Activated CD4-positive, alpha-beta T cell treated with anti-CD3 and anti-CD28 coated beads for 48 hours (primary cell): ENCODE measurements at regions not wholly inside any gene's neighbourhood (a gene's known extent, or its start where the extent isn't known, plus 50 kb on each side); places are given as distances from the start of the nearest gene placed in this dataset.
"Not testable (repeated sequence)": the region's sequence is repeated elsewhere in the genome, so short reads cannot be mapped to it uniquely, and the experiment has no call there.

ENCODE experiments used
- DNase-seq: peaks from one replicate; pipeline ENCODE4 v3.0.0-alpha.2; 2020

DNA sequence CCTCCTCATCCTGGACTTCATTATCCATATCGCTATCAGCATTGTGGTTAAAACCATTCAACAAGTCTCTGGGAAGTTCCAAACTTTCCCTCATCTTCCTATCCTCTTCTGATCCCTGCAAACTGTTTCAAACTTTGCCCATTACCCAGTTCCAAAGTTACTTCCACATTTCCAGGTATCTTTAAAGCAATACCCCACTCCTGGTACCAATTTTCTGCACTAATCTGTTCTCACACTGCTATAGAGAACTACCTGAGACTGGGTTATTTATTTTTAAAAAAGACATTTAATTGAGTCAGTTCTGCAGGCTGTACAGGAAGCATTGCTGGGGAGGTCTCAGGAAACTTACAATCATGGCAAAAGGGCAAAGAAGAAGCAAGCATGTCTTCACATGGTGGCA is 147.3 kb downstream of the ARL4A start:
- DNase-seq = no peak

DNA sequence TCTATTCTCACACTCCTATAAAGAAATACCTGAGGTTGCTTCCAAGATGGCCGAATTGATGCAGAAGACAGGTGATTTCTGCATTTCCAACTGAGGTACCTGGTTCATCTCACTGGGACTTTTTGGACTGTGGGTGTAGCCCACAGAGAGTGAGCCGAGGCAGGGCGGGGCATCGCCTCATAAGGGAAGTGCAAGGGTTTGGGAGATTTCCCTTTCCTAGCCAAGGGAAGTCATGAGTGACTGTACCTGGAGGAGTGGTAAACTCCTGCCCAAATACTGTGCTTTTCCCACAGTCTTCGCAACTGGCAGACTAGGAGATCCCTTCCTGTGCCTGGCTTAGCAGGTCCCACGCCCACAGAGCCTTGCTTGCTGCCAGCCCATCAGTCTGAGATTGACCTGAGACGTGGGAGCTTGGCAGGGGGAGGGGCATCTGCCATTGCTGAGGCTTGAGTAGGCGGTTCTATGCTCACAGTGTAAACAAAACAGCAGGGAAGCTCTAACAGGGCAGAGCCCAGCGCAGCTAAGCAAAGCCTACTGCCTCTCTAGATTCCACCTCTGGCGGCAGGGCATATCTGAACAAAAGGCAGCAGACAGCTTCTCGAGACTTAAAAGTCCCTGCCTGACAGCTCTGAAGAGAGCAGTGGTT is 152.2 kb downstream of the ARL4A start:
- DNase-seq = no peak

DNA sequence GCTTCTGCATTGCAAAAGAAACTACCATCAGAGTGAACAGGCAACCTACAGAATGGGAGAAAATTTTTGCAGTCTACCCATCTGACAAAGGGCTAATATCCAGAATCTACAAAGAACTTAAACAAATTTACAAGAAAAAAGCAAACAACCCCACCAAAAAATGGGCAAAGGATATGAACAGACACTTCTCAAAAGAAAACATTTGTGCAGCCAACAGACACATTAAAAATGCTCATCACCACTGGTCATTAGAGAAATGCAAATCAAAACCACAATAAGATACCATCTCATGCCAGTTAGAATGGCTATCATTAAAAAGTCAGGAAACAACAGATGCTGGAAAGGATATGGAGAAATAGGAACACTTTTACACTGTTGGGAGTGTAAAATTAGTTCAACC is 157.3 kb downstream of the ARL4A start:
- not testable (repeated sequence) for DNase-seq

DNA sequence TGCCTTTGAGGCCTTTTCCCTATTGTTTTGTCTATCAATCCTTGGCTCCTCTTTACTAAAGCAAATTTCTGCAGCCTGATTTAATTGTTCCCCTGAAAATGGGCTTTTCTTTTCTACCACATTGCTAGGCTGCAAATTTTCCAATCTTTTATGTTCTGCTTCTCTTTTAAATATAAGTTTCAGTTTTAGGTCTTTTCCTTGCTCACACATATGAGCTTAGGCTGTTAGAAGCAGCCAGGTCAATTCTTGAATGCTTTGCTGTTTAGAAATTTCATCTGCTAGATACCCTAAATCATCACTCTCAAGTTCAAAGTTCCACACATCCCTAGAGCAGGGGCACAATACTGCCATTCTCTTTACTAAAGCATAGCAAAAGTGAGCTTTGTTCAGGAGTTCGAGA is 159.6 kb downstream of the ARL4A start:
- no peak for DNase-seq

DNA sequence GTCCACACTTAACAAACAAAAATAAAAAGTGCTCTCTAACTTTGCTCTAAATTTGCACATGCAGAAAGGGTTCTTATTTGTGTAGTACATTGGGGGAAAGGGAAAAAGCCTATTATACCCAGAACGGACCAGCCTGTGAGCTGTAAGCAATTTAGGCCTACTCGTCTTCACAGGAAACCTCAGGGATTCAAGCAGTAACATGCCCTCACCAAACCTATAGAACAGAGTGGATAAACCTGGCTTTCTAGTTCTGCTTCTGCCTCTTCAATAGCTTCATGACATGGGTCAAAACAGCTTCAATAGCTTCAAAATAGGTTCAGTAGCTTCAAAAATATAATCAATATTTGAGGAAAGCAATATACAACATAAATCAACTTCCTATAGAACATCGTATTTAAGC is 163.7 kb downstream of the ARL4A start:
- no peak for DNase-seq

DNA sequence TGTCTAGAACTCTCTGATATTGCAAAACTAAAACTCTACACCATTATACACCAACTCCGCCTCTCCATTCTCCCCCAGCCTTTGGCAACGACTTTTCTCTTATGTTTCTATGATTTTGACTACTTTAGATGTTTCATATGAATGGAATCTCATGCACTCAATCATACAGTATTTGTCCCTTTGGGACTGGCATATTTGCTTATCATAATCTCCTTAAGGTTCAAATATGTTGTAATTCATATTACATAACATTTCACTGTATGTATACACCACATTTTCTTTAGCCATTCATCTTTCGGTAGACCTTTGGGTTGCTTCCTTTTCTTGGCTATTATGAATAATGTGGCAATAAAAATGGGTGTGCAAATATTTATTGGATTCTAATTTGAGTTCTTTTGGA is 164.4 kb downstream of the ARL4A start:
- DNase-seq = no peak

DNA sequence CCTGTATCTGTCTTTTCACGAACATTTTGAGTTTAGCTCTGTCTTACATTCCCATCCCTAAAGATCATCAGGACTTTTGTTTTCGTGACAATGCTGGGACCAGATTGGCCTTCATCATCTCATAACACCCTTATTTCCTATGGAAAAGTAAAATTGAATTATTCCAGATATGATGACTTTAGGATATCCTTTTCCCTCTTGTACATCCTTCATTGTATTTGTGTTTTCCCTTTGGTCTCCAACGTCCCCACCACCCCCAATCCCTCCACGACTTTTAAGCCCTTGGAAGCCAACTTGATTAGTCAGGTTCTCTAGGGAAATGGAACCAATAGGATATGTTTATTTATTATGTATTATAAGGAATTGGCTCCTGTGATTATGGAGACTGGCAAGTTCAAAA is 167.6 kb downstream of the ARL4A start:
- no peak for DNase-seq

DNA sequence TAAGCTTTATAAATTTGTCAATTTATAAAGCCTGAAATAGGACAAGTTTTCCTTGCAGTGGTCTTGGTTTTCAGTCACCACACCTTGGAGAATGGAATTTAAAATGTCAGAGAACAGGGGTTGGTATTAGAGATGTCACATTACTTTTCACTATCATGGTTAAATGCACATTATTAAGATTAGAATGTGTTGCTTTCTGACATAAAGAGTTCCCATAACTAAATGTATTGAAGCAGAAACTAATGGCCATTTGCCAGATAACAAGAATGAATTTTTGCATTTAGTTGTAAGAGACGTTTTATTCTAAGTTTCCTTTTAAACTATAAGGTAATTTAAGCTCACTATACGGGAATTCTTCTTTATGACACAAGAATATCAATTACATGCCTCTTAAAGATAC is 172.3 kb downstream of the ARL4A start:
- no peak for DNase-seq

DNA sequence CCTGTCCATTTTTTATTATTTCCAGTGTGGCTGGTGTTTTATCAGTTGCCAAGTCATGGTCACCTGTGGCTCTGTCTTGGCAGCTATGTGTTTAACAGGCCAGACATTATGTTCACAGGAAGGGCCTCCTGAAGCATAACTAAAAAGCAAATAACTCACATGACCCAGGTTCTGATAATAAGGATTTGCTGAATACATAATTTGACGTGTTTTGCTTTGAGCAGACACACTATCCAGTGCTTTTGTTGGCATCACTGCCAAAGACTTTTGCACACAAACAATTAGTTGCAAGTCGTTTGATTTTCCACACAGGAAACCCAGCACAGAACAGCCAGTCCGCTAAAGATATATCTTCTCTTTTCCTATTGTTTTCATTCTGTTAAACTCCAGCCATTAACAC is 173.6 kb downstream of the ARL4A start:
- no peak for DNase-seq

DNA sequence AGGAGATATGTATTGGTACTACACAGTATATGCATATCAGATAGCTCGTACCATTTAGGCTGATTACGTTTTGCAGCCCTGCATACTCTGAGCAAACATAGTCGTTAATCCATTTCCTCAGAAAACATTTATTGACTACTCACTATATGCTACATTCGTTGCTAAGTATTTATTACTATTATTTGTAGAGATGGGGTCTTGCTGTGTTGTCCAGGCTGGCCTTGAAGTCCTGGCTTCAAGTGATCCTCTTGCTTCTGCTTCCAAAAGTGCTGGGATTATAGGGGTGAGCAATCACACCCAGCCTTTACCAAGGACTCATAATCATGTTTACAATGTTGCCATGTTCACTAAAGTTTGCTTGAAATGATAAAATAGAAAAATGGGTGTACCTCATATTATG is 174.7 kb downstream of the ARL4A start:
- no peak for DNase-seq

DNA sequence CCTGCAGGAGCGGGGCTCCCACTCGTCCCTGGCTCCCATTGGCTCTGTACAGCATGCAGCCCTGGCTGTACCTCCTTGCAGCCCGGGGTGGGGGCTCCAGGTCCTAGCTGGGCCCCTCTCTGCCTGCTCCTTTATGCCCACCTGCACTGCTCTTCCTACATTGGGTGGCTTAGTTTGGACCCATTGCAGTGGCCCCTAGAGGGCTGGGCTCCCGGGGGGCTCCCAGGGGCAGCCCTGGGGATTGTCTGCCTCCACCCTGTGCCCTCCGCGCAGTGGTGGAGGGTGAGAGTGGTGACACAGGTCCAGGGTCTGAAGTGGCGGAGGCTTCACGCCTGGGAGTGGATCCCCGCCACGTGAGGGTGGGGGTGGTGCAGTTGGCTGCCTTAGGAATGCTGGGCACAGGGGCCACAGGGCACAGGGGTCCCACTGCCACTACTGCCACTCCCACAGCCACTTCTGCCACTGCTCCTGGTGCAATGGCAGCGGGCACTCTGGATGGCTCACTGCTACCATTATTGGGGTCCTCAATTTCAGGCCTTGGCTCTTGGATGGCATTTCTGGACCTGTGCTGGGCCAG is 177.1 kb downstream of the ARL4A start:
- DNase-seq = no peak

DNA sequence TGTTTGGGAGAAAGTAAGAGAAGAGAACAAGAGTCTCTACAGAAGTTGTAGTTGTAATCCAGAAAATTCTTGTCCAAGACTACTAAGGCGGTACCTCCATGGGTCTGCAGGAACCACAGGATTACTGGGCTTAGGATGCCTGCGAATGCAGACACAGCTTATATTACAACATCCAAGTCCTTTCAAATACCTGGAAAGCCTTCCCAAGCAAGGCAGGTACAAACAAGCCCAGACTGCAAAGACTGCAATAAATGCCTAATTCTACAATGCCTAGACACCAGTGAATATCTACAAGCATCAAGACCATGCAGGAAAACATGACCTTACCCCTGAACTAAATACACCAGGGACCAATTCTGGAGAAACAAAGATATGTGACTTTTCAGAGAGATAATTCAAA is 178.2 kb downstream of the ARL4A start:
- no peak for DNase-seq

DNA sequence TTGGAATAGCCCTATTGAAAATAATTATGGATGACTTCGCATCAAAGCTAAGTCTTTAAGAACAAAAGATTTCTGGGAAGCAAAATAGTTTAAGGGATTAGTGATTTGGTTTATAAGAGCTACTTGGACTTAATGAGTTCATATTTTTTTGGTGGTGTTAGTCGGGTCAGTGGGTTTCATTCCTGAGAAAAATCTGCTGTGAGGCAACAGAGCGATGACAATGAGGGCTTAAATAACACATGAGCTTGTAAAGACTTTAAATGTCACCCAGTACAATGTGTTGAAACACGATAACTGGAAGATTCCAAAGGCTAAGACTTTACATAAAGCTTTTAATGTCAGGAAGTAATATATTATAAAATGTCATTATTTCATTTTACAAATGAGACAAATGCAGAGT is 178.8 kb downstream of the ARL4A start:
- no peak for DNase-seq

DNA sequence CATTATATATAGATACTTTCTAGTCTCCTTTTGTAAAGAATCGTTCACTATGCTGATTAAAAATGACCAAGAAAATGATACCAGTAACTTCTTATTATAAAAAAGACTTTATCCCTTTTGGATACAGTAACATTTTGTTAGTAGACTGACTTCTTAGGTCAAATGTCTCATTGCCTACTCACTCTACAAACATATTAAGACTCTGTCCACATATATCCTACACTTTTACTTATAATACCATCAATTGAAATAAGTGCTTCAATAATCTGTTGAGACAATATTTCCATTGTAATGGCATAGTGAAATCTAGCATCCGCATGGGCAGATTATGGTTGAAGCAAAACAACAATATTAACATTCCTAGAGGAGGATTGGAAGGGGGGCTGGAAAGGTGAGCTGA is 180.6 kb downstream of the ARL4A start:
- no peak for DNase-seq

DNA sequence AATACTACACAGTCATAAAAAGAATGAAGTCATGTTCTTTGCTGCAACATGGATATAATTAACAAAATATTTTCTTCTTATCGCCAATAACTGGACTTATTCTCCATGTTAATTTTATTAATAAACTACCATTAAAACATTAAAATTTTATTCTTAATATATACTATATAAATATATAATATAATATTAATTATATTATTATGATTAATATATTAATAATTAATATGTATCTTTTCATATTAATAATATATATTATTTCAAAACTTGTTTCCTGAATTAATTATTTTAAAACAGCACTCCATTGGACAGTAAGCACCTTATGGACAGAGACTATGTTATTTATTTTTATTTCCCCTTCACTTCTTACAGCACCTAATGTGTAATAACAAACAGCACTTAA is 182.8 kb downstream of the ARL4A start:
- DNase-seq = no peak

DNA sequence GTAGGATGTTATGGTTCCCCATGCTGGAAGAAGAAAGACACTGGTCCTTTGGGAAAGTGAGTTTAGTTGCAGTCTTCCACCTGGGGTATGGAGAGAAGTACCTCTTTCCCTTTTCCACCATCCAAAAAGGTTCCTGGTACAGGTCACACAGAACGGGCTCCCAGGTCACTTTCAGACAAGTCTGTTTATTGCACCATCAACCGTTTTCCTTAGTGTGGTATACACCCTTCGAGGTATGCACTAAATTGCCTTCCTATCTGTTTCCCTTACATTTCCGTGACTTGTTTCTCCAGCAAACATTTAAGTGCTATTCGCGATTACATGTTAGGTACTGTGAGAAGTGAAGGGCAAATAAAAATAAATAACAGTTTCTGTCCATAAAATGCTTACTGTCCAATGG is 185.1 kb downstream of the ARL4A start:
- DNase-seq = no peak

DNA sequence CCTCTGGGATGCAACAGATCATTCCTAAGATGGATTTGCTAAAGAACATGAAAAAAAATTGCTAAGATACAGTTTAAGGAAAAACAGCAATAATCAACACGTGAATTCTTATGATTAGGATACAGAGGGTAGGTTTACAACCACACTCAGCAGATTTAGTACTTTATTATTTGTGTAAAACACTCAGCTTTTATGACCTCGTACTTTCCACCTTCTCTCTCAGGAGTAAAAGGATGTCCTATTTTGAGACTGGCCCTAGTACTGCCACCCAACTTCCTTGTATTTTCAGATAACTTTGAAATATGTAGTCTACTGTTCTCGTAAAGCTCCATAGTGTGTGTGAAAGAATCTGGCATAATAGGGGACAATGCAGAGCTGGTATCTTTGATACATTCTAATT is 186.1 kb downstream of the ARL4A start:
- no peak for DNase-seq

DNA sequence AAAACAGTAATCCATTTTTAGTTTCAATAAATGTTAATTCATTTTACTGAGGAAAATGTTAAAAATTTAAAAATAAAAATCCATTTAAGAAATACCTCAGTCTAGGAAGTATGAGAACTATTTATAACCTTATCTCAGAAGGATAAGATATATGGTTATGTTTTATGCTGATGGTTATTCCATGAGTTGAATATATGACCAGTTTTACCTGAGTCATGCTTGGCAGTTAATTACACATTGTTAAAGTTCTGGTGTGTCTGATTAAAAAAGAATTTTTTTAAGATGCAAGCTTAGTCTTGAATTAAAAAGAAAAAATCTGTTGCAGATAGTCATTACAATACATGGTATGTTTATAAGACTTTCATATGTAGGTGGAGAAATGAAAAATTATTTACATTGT is 191.7 kb downstream of the ARL4A start:
- no peak for DNase-seq

DNA sequence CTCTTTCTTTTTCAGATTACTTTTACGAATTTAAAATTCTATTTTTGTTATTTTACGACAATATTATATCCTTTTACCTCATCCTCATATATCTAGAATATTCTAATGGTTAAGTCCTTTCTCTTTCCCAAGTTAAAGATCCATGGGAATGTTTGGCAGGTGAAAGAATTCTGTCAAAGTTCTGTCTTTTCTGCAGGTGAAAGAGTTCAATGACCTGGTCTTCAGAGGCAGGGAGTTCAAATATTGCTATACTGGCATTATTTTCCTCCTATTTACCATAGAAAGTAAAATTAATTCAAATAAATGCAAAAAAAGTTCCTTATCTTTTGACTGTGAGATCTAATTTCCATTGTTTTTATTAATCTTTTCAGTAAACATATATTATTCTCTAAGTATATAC is 194.3 kb downstream of the ARL4A start:
- no peak for DNase-seq

DNA sequence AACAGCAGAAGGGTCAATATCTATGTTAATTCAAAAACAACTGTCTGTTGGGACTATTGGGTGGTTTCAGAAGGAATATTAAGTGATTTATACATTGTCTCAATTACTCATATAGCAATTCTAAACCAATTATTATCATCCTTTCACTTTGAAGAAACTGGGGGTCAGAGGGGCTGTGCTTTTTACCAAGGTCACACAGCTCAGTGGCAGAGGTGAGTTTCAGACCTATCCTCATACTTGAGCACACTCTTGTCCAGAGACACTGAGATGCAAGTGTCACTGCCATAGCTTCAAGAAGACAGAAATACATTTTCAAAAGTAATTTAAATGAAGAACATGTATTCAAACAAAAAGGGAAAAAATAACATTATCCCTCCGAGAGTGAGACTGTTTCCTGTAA is 195.3 kb downstream of the ARL4A start:
- DNase-seq = no peak

DNA sequence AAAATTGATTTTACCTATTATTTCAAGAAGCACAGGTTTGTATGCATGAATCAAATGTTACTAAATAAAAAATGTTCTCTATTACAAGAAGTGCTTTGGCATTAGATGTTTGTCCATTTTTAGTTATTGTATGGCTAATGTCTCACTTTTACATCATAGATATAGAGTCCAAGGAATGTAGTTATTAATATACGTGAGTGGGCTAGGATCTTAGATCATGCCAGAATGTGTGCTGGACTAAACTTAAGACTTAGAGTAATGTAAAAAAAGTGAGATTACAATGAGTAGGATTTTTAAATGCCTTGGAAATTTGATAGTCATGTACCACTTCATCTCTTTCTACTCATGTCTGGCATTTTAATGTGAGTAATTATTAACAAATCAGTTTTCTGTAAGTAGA is 196.6 kb downstream of the ARL4A start:
- DNase-seq = no peak

DNA sequence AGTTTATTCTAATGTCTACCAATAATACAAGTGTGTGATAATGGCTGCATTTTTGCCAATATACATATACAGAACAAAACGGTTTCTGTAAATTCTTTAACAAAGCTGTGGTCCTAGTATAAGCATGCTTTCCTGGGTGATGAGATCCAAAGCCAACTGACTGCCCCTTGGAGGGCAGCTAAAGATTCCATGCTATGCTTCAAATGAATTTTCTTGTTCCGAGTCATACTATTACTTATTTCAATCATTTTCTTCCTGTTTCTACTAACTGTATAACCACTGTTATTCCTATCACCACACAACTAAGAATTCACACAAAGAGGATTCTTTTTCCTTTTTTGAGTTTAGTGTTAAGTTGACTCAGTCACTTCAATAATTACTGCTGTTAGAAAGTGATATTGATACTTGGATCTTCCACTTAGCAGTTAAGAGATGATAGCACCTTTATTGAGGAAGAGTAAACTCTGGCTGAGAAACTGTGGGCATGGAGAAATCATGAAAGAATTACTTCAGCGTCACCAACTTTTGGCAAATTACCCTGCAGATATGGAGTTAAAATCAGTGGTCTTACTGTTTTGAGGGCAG is 197.5 kb downstream of the ARL4A start:
- DNase-seq = no peak

DNA sequence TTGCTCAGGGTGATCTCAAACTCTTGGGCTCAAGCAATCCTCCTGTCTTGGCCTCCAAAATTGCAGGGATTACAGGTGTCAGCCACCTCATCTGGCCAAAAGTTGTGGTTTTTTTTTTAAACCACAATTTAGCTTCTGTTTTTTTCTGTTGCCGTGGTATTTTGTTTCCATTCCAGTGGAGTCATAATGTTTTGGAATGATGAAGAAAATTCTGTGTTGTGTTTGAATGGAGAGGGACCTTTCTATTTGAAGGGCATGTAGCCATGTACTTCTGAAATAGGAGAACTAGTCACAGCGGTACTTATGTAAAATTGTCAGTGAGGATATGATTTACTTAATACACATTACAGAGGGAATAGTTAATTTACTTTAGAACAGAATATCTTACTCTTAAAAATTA is 201.3 kb downstream of the ARL4A start:
- DNase-seq = no peak

DNA sequence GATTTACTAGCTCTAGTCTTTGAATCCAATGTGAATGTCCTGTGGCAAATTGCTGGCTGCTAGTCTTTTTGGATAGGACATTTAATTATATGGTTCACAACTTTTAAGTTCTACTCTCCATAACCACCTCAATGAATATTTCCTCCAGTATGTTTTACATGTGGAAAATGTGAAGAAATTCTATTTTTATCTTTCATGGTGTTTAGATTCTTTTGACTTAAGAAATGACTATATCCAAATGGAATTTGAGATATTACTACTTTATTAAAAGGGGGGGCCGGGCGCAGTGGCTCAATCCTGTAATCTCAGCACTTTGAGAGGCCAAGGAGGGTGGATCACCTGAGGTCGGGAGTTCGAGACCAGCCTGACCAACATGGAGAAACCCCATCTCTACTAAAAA is 202.0 kb downstream of the ARL4A start:
- DNase-seq = no peak

DNA sequence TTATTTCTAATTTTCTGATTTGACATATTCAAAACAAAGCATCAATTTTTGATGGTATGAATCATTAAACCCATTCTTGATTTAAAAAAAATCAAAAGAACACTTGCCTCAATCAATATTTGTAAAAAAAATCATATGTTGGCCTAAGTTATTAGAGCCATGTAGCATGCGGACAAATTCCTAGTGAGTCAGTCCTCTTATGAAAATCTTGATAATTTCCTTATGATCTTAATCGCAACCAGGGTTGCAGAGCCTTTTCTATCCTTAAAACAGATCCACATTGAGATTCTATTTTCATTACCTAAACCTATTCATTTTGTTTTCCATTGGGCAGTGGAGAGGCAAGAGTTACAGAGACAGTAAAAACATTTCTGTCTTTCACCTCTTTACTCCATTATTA is 203.2 kb downstream of the ARL4A start:
- no peak for DNase-seq
